ENCODE measurements at regions not wholly inside any gene's neighbourhood (a gene's known extent, or its start where the extent isn't known, plus 50 kb on each side); places are given as distances from the start of the nearest gene placed in this dataset.
"Not testable (repeated sequence)": the region's sequence is repeated elsewhere in the genome, so short reads cannot be mapped to it uniquely, and the experiment has no call there.

DNA sequence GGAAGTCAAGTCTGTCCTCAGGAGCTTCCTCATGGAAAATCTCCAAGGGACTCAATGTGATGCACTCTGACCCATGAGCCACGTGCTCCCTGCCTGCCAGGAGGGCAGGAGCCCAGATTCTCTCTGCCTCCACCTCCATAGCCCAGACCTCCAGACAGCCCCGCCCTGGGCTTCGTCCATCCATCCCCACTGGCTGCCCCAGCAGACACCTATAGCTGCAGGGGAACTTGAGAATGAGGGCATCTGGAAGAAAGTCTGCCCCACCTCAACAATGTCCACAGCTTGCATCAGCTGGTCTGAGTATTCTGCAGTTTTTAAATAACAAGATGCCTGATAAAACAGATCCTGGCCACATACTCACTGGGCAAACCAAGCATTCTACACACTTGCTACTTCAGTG is 418.8 kb upstream of the SMIM21 start:
- no peak for DNase-seq (ENCODE audit: low read depth)
- no peak overlapping the region for H3K4me3 ChIP-seq (ENCODE audit: low read depth, low read length)
- TF ChIP-seq, protein P1, sequence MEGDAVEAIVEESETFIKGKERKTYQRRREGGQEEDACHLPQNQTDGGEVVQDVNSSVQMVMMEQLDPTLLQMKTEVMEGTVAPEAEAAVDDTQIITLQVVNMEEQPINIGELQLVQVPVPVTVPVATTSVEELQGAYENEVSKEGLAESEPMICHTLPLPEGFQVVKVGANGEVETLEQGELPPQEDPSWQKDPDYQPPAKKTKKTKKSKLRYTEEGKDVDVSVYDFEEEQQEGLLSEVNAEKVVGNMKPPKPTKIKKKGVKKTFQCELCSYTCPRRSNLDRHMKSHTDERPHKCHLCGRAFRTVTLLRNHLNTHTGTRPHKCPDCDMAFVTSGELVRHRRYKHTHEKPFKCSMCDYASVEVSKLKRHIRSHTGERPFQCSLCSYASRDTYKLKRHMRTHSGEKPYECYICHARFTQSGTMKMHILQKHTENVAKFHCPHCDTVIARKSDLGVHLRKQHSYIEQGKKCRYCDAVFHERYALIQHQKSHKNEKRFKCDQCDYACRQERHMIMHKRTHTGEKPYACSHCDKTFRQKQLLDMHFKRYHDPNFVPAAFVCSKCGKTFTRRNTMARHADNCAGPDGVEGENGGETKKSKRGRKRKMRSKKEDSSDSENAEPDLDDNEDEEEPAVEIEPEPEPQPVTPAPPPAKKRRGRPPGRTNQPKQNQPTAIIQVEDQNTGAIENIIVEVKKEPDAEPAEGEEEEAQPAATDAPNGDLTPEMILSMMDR (IDR thresholded peaks at IDR 0.05; ENCODE audit: control insufficient read depth, extremely low read depth, insufficient read depth): no peak

GRCh38 chr18:75845413-75845812 is 417.9 kb upstream of the SMIM21 start:
- no peak for DNase-seq (ENCODE audit: low read depth)
- H3K4me3 ChIP-seq (ENCODE audit: low read depth, low read length): no peak overlapping the region
- TF ChIP-seq, protein P1 (IDR thresholded peaks at IDR 0.05; ENCODE audit: control insufficient read depth, extremely low read depth, insufficient read depth): no peak

DNA sequence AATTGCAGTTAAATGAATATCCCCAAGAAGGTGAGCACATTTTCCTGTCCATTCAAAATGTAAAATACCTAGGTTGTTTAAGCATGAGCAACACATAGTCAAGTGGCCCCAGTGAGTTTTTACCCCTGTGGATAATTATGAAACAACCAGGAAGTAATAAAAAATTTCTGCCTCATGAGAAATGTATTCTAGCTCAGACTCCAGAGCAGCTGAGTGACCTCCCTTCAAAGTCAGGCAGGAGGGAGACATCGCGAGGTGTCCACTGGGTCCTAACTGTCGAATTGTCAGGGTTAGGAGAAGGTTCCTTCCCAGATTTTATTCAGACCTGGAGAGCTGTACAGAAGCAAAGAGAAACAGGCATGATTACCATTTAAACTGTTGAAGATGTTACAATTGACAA is 416.6 kb upstream of the SMIM21 start:
- TF ChIP-seq, protein P1 (IDR thresholded peaks at IDR 0.05; ENCODE audit: control insufficient read depth, extremely low read depth, insufficient read depth): no peak
- DNase-seq (ENCODE audit: low read depth): no peak
- H3K4me3 ChIP-seq (ENCODE audit: low read depth, low read length): no peak overlapping the region

GRCh38 chr18:75840131-75840530 is 412.6 kb upstream of the SMIM21 start:
- no peak for DNase-seq (ENCODE audit: low read depth)
- H3K4me3 ChIP-seq (ENCODE audit: low read depth, low read length): no peak overlapping the region
- TF ChIP-seq, protein P1 (IDR thresholded peaks at IDR 0.05; ENCODE audit: control insufficient read depth, extremely low read depth, insufficient read depth): no peak

GRCh38 chr18:75839686-75840085 is 412.2 kb upstream of the SMIM21 start:
- not testable (repeated sequence) for H3K4me3 ChIP-seq (ENCODE audit: low read depth, low read length); DNase-seq (ENCODE audit: low read depth)

- TF ChIP-seq, protein P1 (IDR thresholded peaks at IDR 0.05; ENCODE audit: control insufficient read depth, extremely low read depth, insufficient read depth): no peak
- no peak overlapping the region for H3K4me3 ChIP-seq (ENCODE audit: low read depth, low read length)
Observed at GRCh38 chr18:75839041-75839440, 411.5 kb upstream of the SMIM21 start.

GRCh38 chr18:75837316-75837715 is 409.8 kb upstream of the SMIM21 start:
- H3K4me3 ChIP-seq (ENCODE audit: low read depth, low read length): no peak overlapping the region
- DNase-seq (ENCODE audit: low read depth): no peak
- TF ChIP-seq, protein P1 (IDR thresholded peaks at IDR 0.05; ENCODE audit: control insufficient read depth, extremely low read depth, insufficient read depth): no peak

More at GRCh38 chr18:75839041-75839440, 411.5 kb upstream of the SMIM21 start:
- DNase-seq (ENCODE audit: low read depth): no peak
